Mesothelial cell of epicardium (in vitro differentiated cells): ENCODE measurements at regions not wholly inside any gene's neighbourhood (a gene's known extent, or its start where the extent isn't known, plus 50 kb on each side); places are given as distances from the start of the nearest gene placed in this dataset.
"Not testable (repeated sequence)": the region's sequence is repeated elsewhere in the genome, so short reads cannot be mapped to it uniquely, and the experiment has no call there.

ENCODE experiments used
- DNase-seq, 2 experiments: peaks; one replicate each; pipeline ENCODE4 v3.0.0; 2021; ENCODE audit warnings: low spot score in 2 of 2; ENCODE audit not compliant: unreplicated experiment in 2 of 2
- H3K27ac Mint-ChIP-seq: 2 replicates; pipeline ENCODE4 v1.8.0; 2021; ENCODE audit warnings: mixed read lengths
- H3K27me3 Mint-ChIP-seq: 2 replicates; pipeline ENCODE4 v1.8.0; 2021; ENCODE audit warnings: low read depth, mixed read lengths
- H3K36me3 Mint-ChIP-seq: 2 replicates; pipeline ENCODE4 v1.8.0; 2021; ENCODE audit warnings: mixed read lengths
- H3K4me1 Mint-ChIP-seq: 2 replicates; pipeline ENCODE4 v1.8.0; 2021; ENCODE audit warnings: mixed read lengths
- H3K4me3 Mint-ChIP-seq: 2 replicates; pipeline ENCODE4 v1.8.0; 2021; ENCODE audit warnings: mild to moderate bottlenecking, moderate library complexity, mixed read lengths
- H3K9me3 Mint-ChIP-seq: 2 replicates; pipeline ENCODE4 v1.8.0; 2021; ENCODE audit warnings: mixed read lengths
- TF ChIP-seq, protein P1 (sequence below): fragments of 200-600 bp; sonication (generic); IDR thresholded peaks from one replicate; pipeline ENCODE4 v1.5.0; 2021; ENCODE audit warnings: antibody characterized with exemption; ENCODE audit not compliant: unreplicated experiment

GRCh38 chr4:186871856-186872255 is 148.2 kb upstream of the FAT1 start:
- no peaks in the 10 kb centered on the region for H3K4me1 Mint-ChIP-seq
- no peak for DNase-seq
- peaks cover 10% of the 10 kb centered on the region for H3K36me3 Mint-ChIP-seq
- H3K27ac Mint-ChIP-seq = no peak overlapping the region
- peaks cover 30% of the 10 kb centered on the region for H3K9me3 Mint-ChIP-seq
- H3K27me3 Mint-ChIP-seq = no peaks in the 10 kb centered on the region
- no peak overlapping the region for H3K4me3 Mint-ChIP-seq
- TF ChIP-seq, protein P1, sequence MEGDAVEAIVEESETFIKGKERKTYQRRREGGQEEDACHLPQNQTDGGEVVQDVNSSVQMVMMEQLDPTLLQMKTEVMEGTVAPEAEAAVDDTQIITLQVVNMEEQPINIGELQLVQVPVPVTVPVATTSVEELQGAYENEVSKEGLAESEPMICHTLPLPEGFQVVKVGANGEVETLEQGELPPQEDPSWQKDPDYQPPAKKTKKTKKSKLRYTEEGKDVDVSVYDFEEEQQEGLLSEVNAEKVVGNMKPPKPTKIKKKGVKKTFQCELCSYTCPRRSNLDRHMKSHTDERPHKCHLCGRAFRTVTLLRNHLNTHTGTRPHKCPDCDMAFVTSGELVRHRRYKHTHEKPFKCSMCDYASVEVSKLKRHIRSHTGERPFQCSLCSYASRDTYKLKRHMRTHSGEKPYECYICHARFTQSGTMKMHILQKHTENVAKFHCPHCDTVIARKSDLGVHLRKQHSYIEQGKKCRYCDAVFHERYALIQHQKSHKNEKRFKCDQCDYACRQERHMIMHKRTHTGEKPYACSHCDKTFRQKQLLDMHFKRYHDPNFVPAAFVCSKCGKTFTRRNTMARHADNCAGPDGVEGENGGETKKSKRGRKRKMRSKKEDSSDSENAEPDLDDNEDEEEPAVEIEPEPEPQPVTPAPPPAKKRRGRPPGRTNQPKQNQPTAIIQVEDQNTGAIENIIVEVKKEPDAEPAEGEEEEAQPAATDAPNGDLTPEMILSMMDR = no peak

DNA sequence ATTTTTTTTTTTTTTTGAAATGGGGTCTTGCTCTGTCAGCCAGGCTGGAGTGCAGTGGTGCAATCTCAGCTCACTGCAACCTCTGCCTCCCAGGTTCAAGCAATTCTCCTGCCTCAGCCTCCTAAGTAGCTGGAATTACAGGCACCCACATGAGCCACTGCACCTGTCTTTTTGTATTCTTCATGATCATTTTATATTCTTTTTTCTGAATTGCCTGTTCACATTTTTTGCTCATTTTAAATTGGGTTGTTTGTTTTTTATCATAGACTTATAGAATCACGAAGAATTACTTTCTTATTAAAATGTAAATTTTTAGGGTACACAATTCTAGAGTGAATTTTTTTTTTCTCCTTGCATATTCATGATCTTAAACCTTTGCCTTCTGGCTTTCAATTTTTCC is 149.4 kb upstream of the FAT1 start:
- not testable (repeated sequence) for H3K27me3 Mint-ChIP-seq

GRCh38 chr4:186875476-186875875 is 151.8 kb upstream of the FAT1 start:
- Mint-ChIP-seq H3K27me3 (no peaks in the 10 kb centered on the region), H3K9me3 (peaks cover 27% of the 10 kb centered on the region), H3K36me3 (peaks cover 10% of the 10 kb centered on the region), H3K4me1 (no peaks in the 10 kb centered on the region), H3K27ac (no peak overlapping the region), H3K4me3 (no peak overlapping the region)
- TF ChIP-seq, protein P1 = no peak
- DNase-seq = no peak

More for the DNA sequence above, 149.4 kb upstream of the FAT1 start:
- peaks cover 30% of the 10 kb centered on the region for H3K9me3 Mint-ChIP-seq
- DNase-seq, H3K36me3 Mint-ChIP-seq, H3K4me3 Mint-ChIP-seq, H3K4me1 Mint-ChIP-seq, H3K27ac Mint-ChIP-seq: not testable (repeated sequence)

DNA sequence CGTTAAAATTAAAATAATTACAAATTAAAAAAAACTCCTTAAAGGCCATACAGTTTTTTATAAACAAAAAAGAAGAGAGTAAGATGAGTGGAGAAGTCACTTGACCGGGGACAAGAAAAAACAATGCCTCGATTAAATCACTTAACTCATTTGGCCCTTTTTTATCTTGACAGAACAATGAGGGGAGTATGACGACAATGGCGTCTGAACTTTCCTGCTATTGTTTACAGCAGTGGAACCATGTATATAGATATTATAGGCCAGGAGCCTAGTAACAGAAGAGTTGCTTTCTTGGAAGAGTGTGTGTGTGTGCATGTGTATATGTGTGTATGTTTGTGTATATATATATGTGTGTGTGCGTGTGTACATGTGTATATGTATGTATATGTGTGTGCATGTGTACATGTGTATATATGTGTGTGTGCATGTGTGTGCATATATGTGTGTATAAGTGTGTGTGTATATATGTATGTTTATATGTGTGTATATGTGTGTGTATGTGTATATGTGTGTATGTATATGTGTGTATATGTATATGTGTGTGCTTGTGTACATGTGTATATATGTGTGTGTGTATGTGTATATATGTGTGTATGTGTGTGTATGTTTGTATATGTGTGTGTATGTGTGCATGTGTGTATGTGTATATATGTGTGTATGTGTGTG is 153.4 kb upstream of the FAT1 start:
- TF ChIP-seq, protein P1 = no peak
- Mint-ChIP-seq H3K4me3 (no peak overlapping the region), H3K4me1 (no peaks in the 10 kb centered on the region), H3K27ac (no peak overlapping the region), H3K36me3 (peaks cover 10% of the 10 kb centered on the region), H3K27me3 (no peaks in the 10 kb centered on the region), H3K9me3 (peaks cover 14% of the 10 kb centered on the region)
- no peak for DNase-seq

DNA sequence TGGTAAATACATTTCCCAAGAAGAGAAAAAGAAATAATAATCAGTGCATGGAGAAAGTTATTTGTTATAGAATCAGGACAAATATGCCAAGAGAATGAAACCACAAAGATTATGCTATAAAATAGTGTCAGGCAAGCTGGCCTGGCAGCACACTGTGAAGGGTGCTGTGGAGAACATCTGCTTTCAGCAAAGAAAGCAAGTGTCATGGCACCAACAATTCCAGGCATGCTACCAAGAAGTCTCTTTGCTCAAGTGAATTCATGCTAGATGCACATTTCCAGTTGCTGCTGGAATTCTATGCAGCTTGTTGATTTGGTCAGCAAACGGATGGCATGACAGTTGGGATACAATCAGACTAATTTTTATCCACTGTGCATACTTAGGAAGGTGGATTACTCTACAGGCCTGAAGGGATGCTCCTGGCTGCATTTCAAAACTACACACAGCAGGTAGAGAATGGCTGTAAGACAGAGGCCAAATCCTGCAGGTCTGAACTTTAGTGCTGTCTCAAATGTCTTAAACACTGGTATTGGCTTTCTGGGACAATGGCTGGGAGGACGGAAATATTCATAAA is 154.6 kb upstream of the FAT1 start:
- H3K36me3 Mint-ChIP-seq = peaks cover 7% of the 10 kb centered on the region
- H3K4me1 Mint-ChIP-seq = no peaks in the 10 kb centered on the region
- no peak for DNase-seq
- TF ChIP-seq, protein P1 = no peak
- peaks cover 9% of the 10 kb centered on the region for H3K9me3 Mint-ChIP-seq
- no peaks in the 10 kb centered on the region for H3K27me3 Mint-ChIP-seq
- no peak overlapping the region for H3K27ac Mint-ChIP-seq
- H3K4me3 Mint-ChIP-seq = no peak overlapping the region

GRCh38 chr4:186881521-186882220 is 158.0 kb upstream of the FAT1 start:
- Mint-ChIP-seq H3K36me3 (no peaks in the 10 kb centered on the region), H3K4me3 (no peak overlapping the region), H3K4me1 (peaks cover 8% of the 10 kb centered on the region), H3K27me3 (no peaks in the 10 kb centered on the region), H3K9me3 (no peaks in the 10 kb centered on the region), H3K27ac (no peak overlapping the region)
- DNase-seq = no peak
- TF ChIP-seq, protein P1 = no peak
